ENCODE measurements at regions not wholly inside any gene's neighbourhood (a gene's known extent, or its start where the extent isn't known, plus 50 kb on each side); places are given as distances from the start of the nearest gene placed in this dataset.

- intact Hi-C loops (cut with DNase I): no loop called here
- ATAC-seq (no peak), DNase-seq (no peak)
- Histone ChIP-seq H3K4me1 (ENCODE audit: control insufficient read depth, insufficient read depth, low read length) (no peaks in the 10 kb centered on the region), H3K27me3 (ENCODE audit: control insufficient read depth, insufficient read depth) (no peaks in the 10 kb centered on the region), H3K4me3 (ENCODE audit: low read length) (no peak overlapping the region), H3K27ac (ENCODE audit: low read length) (no peak overlapping the region), H3K9me3 (ENCODE audit: control insufficient read depth, low read length) (no peaks in the 10 kb centered on the region)
Observed at GRCh38 chr9:17970277-17970676, 391.4 kb downstream of the SH3GL2 start.

GRCh38 chr9:17978773-17979172 lies 399.9 kb downstream of the SH3GL2 start:
- no peaks in the 10 kb centered on the region for H3K4me1 ChIP-seq (ENCODE audit: control insufficient read depth, insufficient read depth, low read length)
- intact Hi-C loops (cut with DNase I): no loop called here
- 89% methylated on average over 2 of the region's 2 CpGs for WGBS
- H3K4me3 ChIP-seq (ENCODE audit: low read length): no peak overlapping the region
- H3K27ac ChIP-seq (ENCODE audit: low read length): no peak overlapping the region
- H3K9me3 ChIP-seq (ENCODE audit: control insufficient read depth, low read length): no peaks in the 10 kb centered on the region
- ATAC-seq (no peak), DNase-seq (no peak)
- H3K27me3 ChIP-seq (ENCODE audit: control insufficient read depth, insufficient read depth): no peaks in the 10 kb centered on the region

- intact Hi-C loops (cut with DNase I): no loop called here
- no peak for ATAC-seq
- no peaks in the 10 kb centered on the region for H3K27me3 ChIP-seq (ENCODE audit: control insufficient read depth, insufficient read depth)
Observed at GRCh38 chr9:17986595-17986994, 407.7 kb downstream of the SH3GL2 start.

GRCh38 chr9:17987189-17987588 lies 408.3 kb downstream of the SH3GL2 start:
- no peak for DNase-seq
- H3K27ac ChIP-seq (ENCODE audit: low read length): no peak overlapping the region
- no peaks in the 10 kb centered on the region for H3K9me3 ChIP-seq (ENCODE audit: control insufficient read depth, low read length)
- no peak overlapping the region for H3K4me3 ChIP-seq (ENCODE audit: low read length)
- H3K27me3 ChIP-seq (ENCODE audit: control insufficient read depth, insufficient read depth): no peaks in the 10 kb centered on the region
- intact Hi-C loops (cut with DNase I): no loop called here
- no peak for ATAC-seq
- 57% methylated on average over 5 of the region's 5 CpGs for WGBS
- no peaks in the 10 kb centered on the region for H3K4me1 ChIP-seq (ENCODE audit: control insufficient read depth, insufficient read depth, low read length)

More at GRCh38 chr9:17986595-17986994, 407.7 kb downstream of the SH3GL2 start:
- Histone ChIP-seq H3K27ac (ENCODE audit: low read length) (no peak overlapping the region), H3K9me3 (ENCODE audit: control insufficient read depth, low read length) (no peaks in the 10 kb centered on the region), H3K4me1 (ENCODE audit: control insufficient read depth, insufficient read depth, low read length) (no peaks in the 10 kb centered on the region), H3K4me3 (ENCODE audit: low read length) (no peak overlapping the region)
- DNase-seq: no peak

- no peak for ATAC-seq
- intact Hi-C loops (cut with DNase I): no loop called here
- Histone ChIP-seq H3K27ac (ENCODE audit: low read length) (no peak overlapping the region), H3K27me3 (ENCODE audit: control insufficient read depth, insufficient read depth) (no peaks in the 10 kb centered on the region), H3K4me3 (ENCODE audit: low read length) (no peak overlapping the region), H3K9me3 (ENCODE audit: control insufficient read depth, low read length) (no peaks in the 10 kb centered on the region), H3K4me1 (ENCODE audit: control insufficient read depth, insufficient read depth, low read length) (no peaks in the 10 kb centered on the region)
- 60% methylated on average over 1 of the region's 1 CpG for WGBS
- no peak for DNase-seq
Observed at GRCh38 chr9:17988489-17988888, 409.6 kb downstream of the SH3GL2 start.

GRCh38 chr9:17990602-17991001 lies 411.7 kb downstream of the SH3GL2 start:
- no peaks in the 10 kb centered on the region for H3K27me3 ChIP-seq (ENCODE audit: control insufficient read depth, insufficient read depth)
- no peaks in the 10 kb centered on the region for H3K9me3 ChIP-seq (ENCODE audit: control insufficient read depth, low read length)
- H3K27ac ChIP-seq (ENCODE audit: low read length): no peak overlapping the region
- intact Hi-C loops (cut with DNase I): no loop called here
- no peak overlapping the region for H3K4me3 ChIP-seq (ENCODE audit: low read length)
- ATAC-seq (no peak), DNase-seq (no peak)
- H3K4me1 ChIP-seq (ENCODE audit: control insufficient read depth, insufficient read depth, low read length): no peaks in the 10 kb centered on the region
- WGBS: 75% methylated on average over 3 of the region's 3 CpGs

GRCh38 chr9:17993024-17993423 lies 414.2 kb downstream of the SH3GL2 start:
- H3K27ac ChIP-seq (ENCODE audit: low read length): no peak overlapping the region
- no peak overlapping the region for H3K4me3 ChIP-seq (ENCODE audit: low read length)
- intact Hi-C loops (cut with DNase I): no loop called here
- no peaks in the 10 kb centered on the region for H3K27me3 ChIP-seq (ENCODE audit: control insufficient read depth, insufficient read depth)
- no peak for ATAC-seq
- no peak for DNase-seq
- H3K4me1 ChIP-seq (ENCODE audit: control insufficient read depth, insufficient read depth, low read length): no peaks in the 10 kb centered on the region
- H3K9me3 ChIP-seq (ENCODE audit: control insufficient read depth, low read length): no peaks in the 10 kb centered on the region
- WGBS: 73% methylated on average over 1 of the region's 1 CpG

- intact Hi-C loops (cut with DNase I): no loop called here
- DNase-seq: no peak
- no peaks in the 10 kb centered on the region for H3K9me3 ChIP-seq (ENCODE audit: control insufficient read depth, low read length)
- ATAC-seq: no peak
- no peak overlapping the region for H3K4me3 ChIP-seq (ENCODE audit: low read length)
- no peaks in the 10 kb centered on the region for H3K27me3 ChIP-seq (ENCODE audit: control insufficient read depth, insufficient read depth)
- no peaks in the 10 kb centered on the region for H3K4me1 ChIP-seq (ENCODE audit: control insufficient read depth, insufficient read depth, low read length)
- H3K27ac ChIP-seq (ENCODE audit: low read length): no peak overlapping the region
- WGBS: 49% methylated on average over 4 of the region's 4 CpGs
Observed at GRCh38 chr9:17994695-17995425, 416.0 kb downstream of the SH3GL2 start.

- Histone ChIP-seq H3K4me1 (ENCODE audit: control insufficient read depth, insufficient read depth, low read length) (no peaks in the 10 kb centered on the region), H3K27ac (ENCODE audit: low read length) (no peak overlapping the region), H3K4me3 (ENCODE audit: low read length) (no peak overlapping the region), H3K9me3 (ENCODE audit: control insufficient read depth, low read length) (no peaks in the 10 kb centered on the region), H3K27me3 (ENCODE audit: control insufficient read depth, insufficient read depth) (no peaks in the 10 kb centered on the region)
- DNase-seq: no peak
- intact Hi-C loops (cut with DNase I): no loop called here
- ATAC-seq: no peak
- WGBS: 23% methylated on average over 1 of the region's 1 CpG
Observed at GRCh38 chr9:17996728-17997127, 417.9 kb downstream of the SH3GL2 start.

GRCh38 chr9:18002718-18003438 lies 424.0 kb downstream of the SH3GL2 start:
- no peak overlapping the region for H3K4me3 ChIP-seq (ENCODE audit: low read length)
- intact Hi-C loops (cut with DNase I): no loop called here
- no peak overlapping the region for H3K27ac ChIP-seq (ENCODE audit: low read length)
- ATAC-seq: no peak
- DNase-seq: no peak
- no peaks in the 10 kb centered on the region for H3K9me3 ChIP-seq (ENCODE audit: control insufficient read depth, low read length)
- 77% methylated on average over 4 of the region's 4 CpGs for WGBS
- no peaks in the 10 kb centered on the region for H3K27me3 ChIP-seq (ENCODE audit: control insufficient read depth, insufficient read depth)
- H3K4me1 ChIP-seq (ENCODE audit: control insufficient read depth, insufficient read depth, low read length): no peaks in the 10 kb centered on the region

- no peak for ATAC-seq
- WGBS: 80% methylated on average over 4 of the region's 4 CpGs
- H3K4me3 ChIP-seq (ENCODE audit: low read length): no peak overlapping the region
Observed at GRCh38 chr9:18006591-18006990, 427.7 kb downstream of the SH3GL2 start.

More at GRCh38 chr9:18006591-18006990, 427.7 kb downstream of the SH3GL2 start:
- intact Hi-C loops (cut with DNase I): no loop called here
- no peaks in the 10 kb centered on the region for H3K27me3 ChIP-seq (ENCODE audit: control insufficient read depth, insufficient read depth)
- H3K9me3 ChIP-seq (ENCODE audit: control insufficient read depth, low read length): no peaks in the 10 kb centered on the region
- no peak for DNase-seq
- H3K4me1 ChIP-seq (ENCODE audit: control insufficient read depth, insufficient read depth, low read length): no peaks in the 10 kb centered on the region
- no peak overlapping the region for H3K27ac ChIP-seq (ENCODE audit: low read length)

Measured in right cardiac atrium (tissue), 5 donors.